Endothelial cell of umbilical vein (primary cell): ENCODE measurements at regions not wholly inside any gene's neighbourhood (a gene's known extent, or its start where the extent isn't known, plus 50 kb on each side); places are given as distances from the start of the nearest gene placed in this dataset.

Source experiments
- BruUV-seq: library from RNA; stranded (reverse); fragments of 400-500 nt; replicated peaks from 2 replicates; lab custom pipeline; 2021; lab: Mats Ljungman, UMichigan
- CTCF ChIA-PET: fragments of 300-600, 350-600 bp; sonication (Branson Sonifier 250); formaldehyde crosslinking; loops from one replicate; lab custom pipeline; 2021; ENCODE audit warnings: antibody characterized with exemption, inconsistent platforms; lab: Charles Lee
- POLR2A ChIA-PET: fragments of 300-600, 350-600 bp; sonication (Branson Sonifier 250); formaldehyde crosslinking; loops from one replicate; lab custom pipeline; 2021; ENCODE audit warnings: antibody characterized with exemption, inconsistent platforms; lab: Charles Lee
- DNase-seq: peaks from one replicate; pipeline ENCODE4 v3.0.0-alpha.2; 2011; ENCODE audit warnings: low read depth, low spot score
- FAIRE-seq: peaks from 2 replicates; lab custom pipeline; 2011; peaks lifted over from hg19 to GRCh38; lab: Jason Lieb, UNC
- H2AFZ ChIP-seq: 2 replicates; pipeline ENCODE4 v1.6.0; 2012; ENCODE audit warnings: low read depth, low read length, control low read depth, inconsistent platforms
- H3K27ac ChIP-seq: 2 replicates; pipeline ENCODE4 v1.5.1; 2011; ENCODE audit warnings: low read depth, mild to moderate bottlenecking, control low read depth, low read length, moderate library complexity; ENCODE audit not compliant: insufficient read depth
- H3K27me3 ChIP-seq, 2 experiments: 2 replicates each; pipeline versions ENCODE4 v1.6.0 to v1.6.1; 2011; ENCODE audit warnings: low read length in 2 of 2, mixed read lengths in 1 of 2; ENCODE audit not compliant: control insufficient read depth in 2 of 2, insufficient read depth in 2 of 2
- H3K36me3 ChIP-seq, 2 experiments: 2 replicates in 1 of 2; 3 replicates in 1 of 2; pipeline ENCODE4 v1.5.1; 2011; ENCODE audit warnings: low read length in 2 of 2, mild to moderate bottlenecking in 1 of 2, moderate library complexity in 1 of 2; ENCODE audit not compliant: control insufficient read depth in 2 of 2, insufficient read depth in 2 of 2; ENCODE audit errors: extremely low read depth in 1 of 2
- H3K4me1 ChIP-seq: 3 replicates; pipeline ENCODE4 v1.5.1; 2011; ENCODE audit warnings: mild to moderate bottlenecking, low read length; ENCODE audit not compliant: control insufficient read depth, insufficient read depth; ENCODE audit errors: extremely low read depth
- H3K4me2 ChIP-seq: 2 replicates; pipeline ENCODE4 v1.6.1; 2011; ENCODE audit warnings: low read length, control low read depth, mixed read lengths; ENCODE audit not compliant: insufficient read depth
- H3K4me3 ChIP-seq, 3 experiments: fragments of 200-600 bp in 1 of 3; sonication (generic), shearing (Covaris generic) in 1 of 3; replicated peaks in 1 of 3; 2 replicates each; pipeline ENCODE4 v1.5.1; 2011 to 2016; ENCODE audit warnings: control low read depth in 3 of 3, low read length in 3 of 3, mild to moderate bottlenecking in 2 of 3, inconsistent platforms in 1 of 3, low read depth in 1 of 3, moderate library complexity in 1 of 3; ENCODE audit not compliant: insufficient read depth in 1 of 3
- H3K79me2 ChIP-seq: 2 replicates; pipeline ENCODE4 v1.6.0; 2012; ENCODE audit warnings: low read length, inconsistent platforms; ENCODE audit not compliant: control insufficient read depth, insufficient read depth
- H3K9ac ChIP-seq: replicated peaks from 2 replicates; pipeline ENCODE3; 2011; ENCODE audit warnings: low read length, control low read depth; ENCODE audit not compliant: insufficient read depth; ENCODE audit errors: extremely low read depth
- H3K9me1 ChIP-seq: replicated peaks from 3 replicates; pipeline ENCODE4 v1.6.0; 2011; ENCODE audit warnings: mild to moderate bottlenecking, low read length; ENCODE audit not compliant: control insufficient read depth, insufficient read depth; ENCODE audit errors: extremely low read depth
- H3K9me3 ChIP-seq: replicated peaks from 2 replicates; pipeline ENCODE4 v1.5.1; 2012; ENCODE audit warnings: low read length, inconsistent platforms; ENCODE audit not compliant: control insufficient read depth, insufficient read depth
- H4K20me1 ChIP-seq: replicated peaks from 2 replicates; pipeline ENCODE3; 2011; ENCODE audit warnings: mild to moderate bottlenecking, low read length; ENCODE audit not compliant: control insufficient read depth, insufficient read depth; ENCODE audit errors: extremely low read depth
- EZH2 ChIP-seq: IDR thresholded peaks from 2 replicates; pipeline ENCODE4 v1.6.1; 2012; ENCODE audit warnings: borderline replicate concordance, low read depth, mild to moderate bottlenecking, moderate library complexity, low read length, inconsistent platforms; ENCODE audit not compliant: severe bottlenecking
- FOS ChIP-seq: IDR thresholded peaks from 2 replicates; pipeline ENCODE4 v1.6.1; 2011; ENCODE audit warnings: mild to moderate bottlenecking, low read length, moderate library complexity, borderline replicate concordance; ENCODE audit not compliant: insufficient read depth
- GATA2 ChIP-seq: IDR thresholded peaks from 2 replicates; pipeline ENCODE4 v1.7.0; 2011; ENCODE audit warnings: low read depth, mild to moderate bottlenecking, moderate library complexity, mixed read lengths, low read length; ENCODE audit not compliant: insufficient read length, insufficient read depth
- JUN ChIP-seq: IDR thresholded peaks from 2 replicates; pipeline ENCODE4 v1.6.1; 2011; ENCODE audit warnings: borderline replicate concordance, low read depth; ENCODE audit not compliant: insufficient read length, insufficient read depth
- MYC ChIP-seq: IDR thresholded peaks from one replicate; pipeline ENCODE4 v1.6.1; 2011; ENCODE audit warnings: mild to moderate bottlenecking, low read depth, low read length
- POLR2A ChIP-seq: IDR thresholded peaks from 2 replicates; pipeline ENCODE4 v1.6.1; 2012; ENCODE audit warnings: low read depth, mild to moderate bottlenecking, control low read depth, low read length
- POLR2AphosphoS5 ChIP-seq: IDR thresholded peaks from 2 replicates; pipeline ENCODE4 v1.6.1; 2012; ENCODE audit warnings: low read depth, mild to moderate bottlenecking, control low read depth, low read length, moderate library complexity; ENCODE audit not compliant: insufficient read depth
- dilution Hi-C: fragments of 300-500 bp; cut with MboI; formaldehyde crosslinking; loops from one replicate; pipeline ENCODE4 v1.15.0; 2019; ENCODE audit warnings: low sequenced_read_pairs; ENCODE audit not compliant: extremely low pct_ligation_motif_present
- intact Hi-C: fragments of 100-400 bp; cut with micrococcal nuclease; formaldehyde crosslinking; loops from one replicate; pipeline ENCODE4 v1.10.0; 2022
- TF ChIP-seq, protein P1 (sequence below), 2 donors: IDR thresholded peaks; 1 replicate in 1 of 2; 2 replicates in 1 of 2; pipeline ENCODE4 v1.5.1; 2011; ENCODE audit warnings: low read length in 2 of 2, mild to moderate bottlenecking in 2 of 2, moderate library complexity in 2 of 2, control low read depth in 1 of 2, inconsistent platforms in 1 of 2, low read depth in 1 of 2; ENCODE audit not compliant: insufficient read depth in 1 of 2; ENCODE audit errors: extremely low read depth in 1 of 2
- TF ChIP-seq, protein P2 (sequence below): IDR thresholded peaks from 2 replicates; pipeline ENCODE4 v1.6.1; 2011; ENCODE audit not compliant: insufficient read depth, insufficient read length

DNA sequence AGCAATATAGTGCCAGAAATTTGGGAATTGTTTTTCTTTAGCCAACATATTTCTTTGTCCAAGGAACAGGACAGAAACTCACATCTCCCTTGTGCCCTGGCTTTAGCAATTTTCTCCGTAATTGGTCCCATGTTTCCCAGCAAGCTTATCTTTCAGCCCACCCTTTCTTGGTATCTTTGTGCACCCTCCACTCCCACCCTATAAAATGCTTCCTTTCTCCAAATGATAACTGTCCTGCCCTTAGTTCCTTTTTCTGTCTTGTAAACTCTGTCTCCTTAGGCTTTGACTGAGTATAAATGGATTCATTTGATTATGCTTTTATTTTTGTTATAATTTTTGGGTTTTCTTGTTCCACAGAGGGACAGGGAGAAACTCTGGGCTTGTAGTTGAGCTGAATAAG lies 442.8 kb downstream of the ATP23 start:
- dilution Hi-C loops: no loop called here
- POLR2A ChIA-PET: no interaction called here
- H2AFZ ChIP-seq: no peak overlapping the region

More for the DNA sequence above, 442.8 kb downstream of the ATP23 start:
- intact Hi-C loops: no loop called here
- CTCF ChIA-PET: interaction anchor here (1.8 kb wide), 1 partner anchor 59 kb away, joined by 4 read pairs; no protein-coding TSS in a partner anchor
- TF ChIP-seq MYC (no peak), FOS (no peak), GATA2 (no peak), JUN (no peak), POLR2AphosphoS5 (no peak), EZH2 (no peak), POLR2A (no peak)
- TF ChIP-seq, protein P1, sequence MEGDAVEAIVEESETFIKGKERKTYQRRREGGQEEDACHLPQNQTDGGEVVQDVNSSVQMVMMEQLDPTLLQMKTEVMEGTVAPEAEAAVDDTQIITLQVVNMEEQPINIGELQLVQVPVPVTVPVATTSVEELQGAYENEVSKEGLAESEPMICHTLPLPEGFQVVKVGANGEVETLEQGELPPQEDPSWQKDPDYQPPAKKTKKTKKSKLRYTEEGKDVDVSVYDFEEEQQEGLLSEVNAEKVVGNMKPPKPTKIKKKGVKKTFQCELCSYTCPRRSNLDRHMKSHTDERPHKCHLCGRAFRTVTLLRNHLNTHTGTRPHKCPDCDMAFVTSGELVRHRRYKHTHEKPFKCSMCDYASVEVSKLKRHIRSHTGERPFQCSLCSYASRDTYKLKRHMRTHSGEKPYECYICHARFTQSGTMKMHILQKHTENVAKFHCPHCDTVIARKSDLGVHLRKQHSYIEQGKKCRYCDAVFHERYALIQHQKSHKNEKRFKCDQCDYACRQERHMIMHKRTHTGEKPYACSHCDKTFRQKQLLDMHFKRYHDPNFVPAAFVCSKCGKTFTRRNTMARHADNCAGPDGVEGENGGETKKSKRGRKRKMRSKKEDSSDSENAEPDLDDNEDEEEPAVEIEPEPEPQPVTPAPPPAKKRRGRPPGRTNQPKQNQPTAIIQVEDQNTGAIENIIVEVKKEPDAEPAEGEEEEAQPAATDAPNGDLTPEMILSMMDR (IDR thresholded peaks at IDR 0.05; ENCODE audit: extremely low read depth in 1 of 2, insufficient read depth in 1 of 2, low read depth in 1 of 2, low read length in 2 of 2): no peak
- TF ChIP-seq, protein P2, sequence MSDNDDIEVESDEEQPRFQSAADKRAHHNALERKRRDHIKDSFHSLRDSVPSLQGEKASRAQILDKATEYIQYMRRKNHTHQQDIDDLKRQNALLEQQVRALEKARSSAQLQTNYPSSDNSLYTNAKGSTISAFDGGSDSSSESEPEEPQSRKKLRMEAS: no peak
- no peak overlapping the region for H3K9ac ChIP-seq
- DNase-seq (no peak), FAIRE-seq (no peak)
- no peaks in the 10 kb centered on the region for H3K27me3 ChIP-seq
- no TSS peak for BruUV-seq
- H3K36me3 ChIP-seq: no peaks in the 10 kb centered on the region
- no peak overlapping the region for H3K4me3 ChIP-seq
- H3K27ac ChIP-seq: no peak overlapping the region
- H3K9me1 ChIP-seq: no peaks in the 10 kb centered on the region
- H3K9me3 ChIP-seq: no peaks in the 10 kb centered on the region
- H3K79me2 ChIP-seq: no peaks in the 10 kb centered on the region
- no peaks in the 10 kb centered on the region for H3K4me1 ChIP-seq
- H3K4me2 ChIP-seq: no peak overlapping the region
- no peaks in the 10 kb centered on the region for H4K20me1 ChIP-seq
